ENCODE measurements at regions not wholly inside any gene's neighbourhood (a gene's known extent, or its start where the extent isn't known, plus 50 kb on each side); places are given as distances from the start of the nearest gene placed in this dataset.
A peak's percentile ranks its signal among the peaks of the same experiment; 100 is the strongest.

DNA sequence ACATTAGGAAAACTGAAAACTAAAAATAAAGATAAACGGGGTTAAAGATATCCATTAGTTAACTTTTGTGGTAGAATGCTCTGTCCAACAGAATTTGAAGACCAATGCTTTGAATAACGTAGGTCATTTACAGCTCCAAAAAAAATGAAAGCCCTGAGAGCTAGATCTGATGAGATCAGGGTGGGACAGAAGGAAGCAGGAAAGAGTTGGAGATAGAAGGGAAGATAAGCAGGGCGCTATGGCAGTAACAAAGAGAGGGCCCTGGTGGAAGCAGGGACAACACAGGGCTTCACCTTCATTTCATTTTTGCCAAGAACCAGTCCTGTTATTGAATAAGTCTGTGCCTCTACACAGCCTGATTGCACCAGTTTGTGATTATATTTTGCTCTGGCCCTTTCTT lies 51.0 kb upstream of the RGS8 start:
- Histone ChIP-seq H3K27ac (ENCODE audit: low read depth, low read length, severe bottlenecking) (no peak overlapping the region), H3K4me1 (ENCODE audit: control insufficient read depth, insufficient read depth, low read length, poor library complexity, severe bottlenecking) (no peaks in the 10 kb centered on the region), H3K4me3 (ENCODE audit: extremely low read depth, insufficient read depth, low read length, poor library complexity, severe bottlenecking) (no peak overlapping the region), H3K9me3 (ENCODE audit: control insufficient read depth, low read length) (peaks cover 4% of the 10 kb centered on the region), H3K36me3 (ENCODE audit: control insufficient read depth, insufficient read depth, low read length) (no peaks in the 10 kb centered on the region)
- 79 to 100% methylated on average over 2 of the region's 3 CpGs for WGBS, 2 experiments (ENCODE audit: insufficient coverage in 2 of 2)

DNA sequence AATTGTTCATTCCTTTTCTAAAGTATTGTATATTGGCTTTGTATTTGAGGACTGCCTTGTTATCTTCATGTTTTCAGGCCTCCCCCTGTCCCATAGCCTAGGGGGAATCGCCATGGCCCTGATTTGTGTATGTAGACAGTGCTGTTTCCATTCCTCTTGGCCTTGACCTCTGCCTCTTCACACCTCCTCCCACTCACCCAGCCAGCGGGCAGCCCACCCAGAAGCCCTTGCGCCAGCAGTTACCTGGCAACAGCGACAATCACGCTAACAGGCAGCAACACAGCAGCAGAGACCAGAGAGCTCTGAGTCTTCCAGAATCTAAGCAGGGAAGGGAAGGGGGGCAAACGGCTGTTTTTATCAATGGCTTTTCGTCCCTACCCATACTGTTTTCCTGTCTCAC lies 50.0 kb upstream of the NPL start:
- peak overlapping the region; percentile 54 for H3K27ac ChIP-seq (ENCODE audit: low read depth, low read length, severe bottlenecking)
- no peaks in the 10 kb centered on the region for H3K4me1 ChIP-seq (ENCODE audit: control insufficient read depth, insufficient read depth, low read length, poor library complexity, severe bottlenecking)
- no peaks in the 10 kb centered on the region for H3K36me3 ChIP-seq (ENCODE audit: control insufficient read depth, insufficient read depth, low read length)
- H3K4me3 ChIP-seq (ENCODE audit: extremely low read depth, insufficient read depth, low read length, poor library complexity, severe bottlenecking) = no peak overlapping the region
- H3K9me3 ChIP-seq (ENCODE audit: control insufficient read depth, low read length) = peaks cover 4% of the 10 kb centered on the region
- WGBS, 2 experiments (ENCODE audit: insufficient coverage in 2 of 2) = 20 to 70% methylated on average over 1 to 2 of the region's 7 CpGs

All from mesodermal cell (in vitro differentiated cells).